Lung microvascular endothelial cell (primary cell): ENCODE measurements at regions not wholly inside any gene's neighbourhood (a gene's known extent, or its start where the extent isn't known, plus 50 kb on each side); places are given as distances from the start of the nearest gene placed in this dataset.
"Not testable (repeated sequence)": the region's sequence is repeated elsewhere in the genome, so short reads cannot be mapped to it uniquely, and the experiment has no call there.

Experiments
- DNase-seq, 2 donors: peaks; one replicate each; pipeline versions ENCODE4 v3.0.0 to v3.0.0-alpha.2; 2010; ENCODE audit warnings: low read depth in 2 of 2

DNA sequence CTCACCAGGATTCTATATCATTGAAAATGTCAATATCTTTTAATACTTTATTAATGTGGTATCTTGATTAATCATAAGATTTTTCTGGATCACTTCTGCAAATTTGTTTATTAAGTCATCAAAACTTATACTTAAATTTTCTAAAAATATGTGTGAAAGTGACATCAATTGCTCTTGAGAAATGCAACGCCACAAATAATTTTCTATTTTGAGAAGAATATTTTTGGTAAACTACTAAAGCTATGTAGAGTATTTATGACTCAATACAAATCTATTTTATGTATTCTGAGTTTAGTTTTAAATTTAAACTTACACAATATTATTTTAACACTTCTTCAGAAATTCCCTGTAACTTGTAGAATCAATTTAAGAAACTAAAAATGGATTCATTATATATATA lies 263.3 kb downstream of the RASSF9 start:
- no peak for DNase-seq

DNA sequence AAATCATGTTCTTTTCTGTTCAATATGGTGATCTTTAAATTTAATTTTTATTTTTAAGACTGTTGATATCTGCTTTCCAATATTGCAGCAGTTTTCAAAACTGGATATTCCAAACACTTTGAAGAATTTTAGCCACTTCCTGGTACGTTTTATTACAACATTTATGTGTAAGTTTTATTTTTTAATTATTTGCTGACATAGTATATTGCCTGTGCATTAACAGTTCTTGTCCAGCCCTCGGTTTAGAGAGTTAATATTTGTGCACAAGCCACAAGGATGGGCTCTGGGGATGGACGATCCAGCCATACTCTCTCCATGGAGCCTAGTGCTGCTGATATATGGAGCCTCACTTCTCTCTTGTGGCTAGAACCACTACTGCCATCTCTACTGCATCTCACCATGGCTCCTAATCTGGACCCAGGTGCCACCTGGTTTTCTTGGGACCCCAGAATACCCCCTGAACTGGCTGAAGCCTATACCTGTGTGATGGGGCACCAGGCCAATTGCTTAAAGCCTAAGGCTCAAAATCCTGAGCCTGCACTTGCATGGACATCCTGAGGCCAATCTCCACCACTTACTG lies 262.5 kb downstream of the RASSF9 start:
- DNase-seq = no peak

DNA sequence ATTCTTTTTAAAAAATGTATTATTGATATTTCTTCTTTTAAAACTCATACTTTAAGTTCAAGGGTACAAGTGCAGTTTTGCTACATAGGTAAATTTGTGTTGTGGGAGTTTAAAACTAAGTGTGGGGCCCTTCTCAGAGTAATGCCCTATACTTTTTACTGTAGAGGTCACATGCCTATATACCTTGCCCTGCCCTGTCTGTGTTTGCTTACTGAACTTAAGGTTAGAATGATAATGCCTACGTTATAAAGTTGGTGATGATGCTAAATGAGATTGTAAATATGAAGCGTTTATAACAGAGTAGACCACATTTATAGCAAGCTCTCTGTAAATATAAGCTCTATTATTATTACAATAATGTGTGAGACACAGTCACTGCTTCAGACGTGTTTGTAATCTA lies 261.9 kb downstream of the RASSF9 start:
- DNase-seq = no peak

DNA sequence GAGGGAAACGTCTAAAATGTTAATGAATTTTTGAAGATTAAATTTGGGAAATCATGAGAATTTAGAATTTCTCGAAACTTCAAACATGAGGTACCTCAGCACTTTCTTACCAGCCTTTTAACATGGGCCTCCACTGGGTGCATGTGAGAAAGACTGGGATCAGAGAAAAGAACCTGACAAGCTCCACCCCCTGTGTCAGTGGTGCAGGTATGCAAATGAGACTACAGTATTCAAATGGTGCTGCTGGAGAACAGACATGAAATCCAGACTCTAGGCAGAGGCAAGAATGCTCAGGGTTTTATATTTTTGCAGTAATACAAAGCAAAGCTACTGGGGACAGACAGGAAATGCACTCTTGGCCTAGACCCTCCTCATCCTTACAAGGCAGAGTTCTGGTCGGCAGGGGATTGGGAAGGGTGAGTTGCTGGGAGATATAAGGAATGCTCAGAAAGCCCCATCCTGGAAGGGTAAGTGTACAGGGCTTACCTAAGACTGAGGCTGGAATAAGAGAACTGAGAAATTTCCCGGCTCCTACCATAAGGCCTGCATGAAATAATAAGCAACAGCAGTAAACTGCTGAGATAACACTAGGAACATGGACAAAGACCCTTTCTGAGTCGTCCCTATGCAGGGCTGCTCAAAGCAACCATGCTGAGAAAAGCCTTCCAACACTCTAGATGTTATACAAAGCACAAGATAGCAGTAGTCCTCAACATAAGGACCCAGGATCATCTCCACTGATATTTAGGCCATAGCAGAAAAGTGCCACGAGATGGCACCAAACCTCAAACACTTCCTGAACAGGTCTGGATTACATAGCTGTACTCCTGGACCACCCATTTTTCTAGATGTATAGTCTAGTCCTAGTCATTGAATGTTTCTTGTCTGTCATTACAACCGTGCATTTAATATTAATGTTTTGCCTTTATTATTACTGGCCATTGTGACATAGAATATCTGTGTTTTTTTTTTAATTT lies 260.8 kb downstream of the RASSF9 start:
- DNase-seq = peak; percentile 78 to 87

DNA sequence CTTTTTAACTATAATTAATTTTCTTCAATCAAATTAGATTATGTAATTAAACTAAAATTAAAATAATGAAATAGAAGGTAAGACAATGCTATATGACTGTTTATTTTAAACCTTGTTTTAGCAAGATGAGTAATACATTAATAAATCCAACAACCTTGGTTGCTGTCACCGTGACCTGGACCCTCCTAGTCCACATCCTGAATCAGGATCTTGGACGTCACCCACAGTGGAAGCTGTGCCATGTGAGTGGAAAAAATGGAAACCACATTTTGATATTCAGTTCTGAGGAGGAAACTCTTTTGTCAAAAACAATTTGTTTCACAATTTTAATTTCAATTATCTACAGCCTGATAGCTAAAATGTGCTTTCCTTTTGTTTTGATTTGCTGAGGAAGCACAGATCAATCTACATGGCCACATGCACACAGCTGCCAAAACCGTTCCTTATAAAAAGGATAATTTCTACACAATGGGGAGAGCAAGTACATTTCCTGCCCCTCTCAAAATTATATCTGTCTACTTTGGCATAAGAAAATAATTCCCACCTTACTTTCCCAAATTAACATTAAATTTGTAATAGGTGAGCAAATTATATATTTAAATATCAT lies 255.5 kb downstream of the RASSF9 start:
- DNase-seq = peak; percentile 83 to 96

DNA sequence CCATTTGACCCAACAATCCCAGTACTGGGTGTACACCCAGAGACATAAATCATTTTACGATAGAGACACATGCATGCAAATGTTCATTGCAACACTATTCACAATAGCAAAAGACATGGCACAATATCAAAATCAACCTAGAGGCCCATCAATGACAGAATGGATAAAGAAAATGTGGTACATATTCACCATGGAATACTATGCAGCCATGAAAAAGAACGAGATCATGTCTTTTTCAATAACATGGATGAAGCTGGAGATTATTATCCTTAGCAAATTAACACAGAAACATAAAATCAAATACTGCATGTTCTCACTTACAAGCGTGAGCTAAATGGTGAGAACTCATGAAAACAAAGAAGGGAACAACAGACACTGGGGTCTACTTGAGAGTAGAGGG lies 249.1 kb downstream of the RASSF9 start:
- DNase-seq = no peak

DNA sequence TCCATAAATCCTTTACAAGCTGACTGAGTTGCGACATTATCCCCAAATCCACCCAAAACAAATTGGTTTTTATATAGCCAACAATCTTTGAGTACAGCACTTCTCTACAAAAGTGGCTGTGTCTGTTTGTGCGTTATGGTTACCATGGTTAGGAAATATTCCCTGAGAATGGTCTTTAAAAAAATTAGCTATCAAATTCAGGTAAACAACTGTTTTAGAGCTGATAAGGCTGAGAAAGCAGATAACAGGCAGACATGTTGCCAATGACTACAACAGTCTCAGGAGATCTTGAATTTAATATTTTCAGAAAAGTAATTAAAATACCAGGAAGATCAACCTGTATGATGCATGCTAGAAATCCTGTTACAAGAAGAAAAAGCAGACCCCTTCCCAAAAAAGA lies 248.0 kb downstream of the RASSF9 start:
- peak; percentile 3 to 92 for DNase-seq

DNA sequence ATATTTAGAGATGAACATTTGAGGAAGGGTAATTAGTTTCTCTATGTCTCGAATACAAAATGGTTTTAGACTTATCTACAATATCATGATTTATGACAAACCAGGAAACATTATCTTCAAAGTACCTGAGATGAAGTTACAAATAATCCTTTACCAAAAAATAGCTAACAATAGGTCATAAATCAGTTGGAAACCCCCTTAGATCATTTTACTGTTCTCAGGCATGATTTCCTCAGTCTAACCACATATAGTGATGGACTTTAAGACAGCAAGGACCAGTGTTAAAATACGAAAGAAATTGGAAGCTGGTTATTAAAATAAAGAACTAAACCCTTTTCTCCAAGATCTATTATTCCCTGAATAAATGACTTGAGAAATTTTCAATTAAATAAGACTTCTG lies 235.4 kb downstream of the RASSF9 start:
- no peak for DNase-seq

DNA sequence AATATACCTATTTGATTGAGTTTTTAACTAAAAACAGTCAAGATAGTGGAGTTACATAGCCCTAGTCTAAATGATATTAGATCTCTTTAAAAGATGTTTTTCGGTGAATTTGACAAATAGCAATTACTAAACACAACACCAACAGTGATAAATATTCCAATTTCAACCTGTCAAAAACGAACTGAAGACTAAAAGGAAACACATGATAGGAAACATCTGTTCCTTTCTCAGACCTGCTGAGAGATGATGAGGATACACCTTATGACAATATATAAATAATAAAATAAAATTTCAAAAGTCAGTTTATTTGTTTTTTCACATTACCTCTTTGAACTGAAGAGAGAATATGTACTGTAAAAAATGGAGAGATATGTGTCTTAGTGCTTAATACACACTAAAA lies 232.7 kb downstream of the RASSF9 start:
- peak; percentile 34 to 78 for DNase-seq

DNA sequence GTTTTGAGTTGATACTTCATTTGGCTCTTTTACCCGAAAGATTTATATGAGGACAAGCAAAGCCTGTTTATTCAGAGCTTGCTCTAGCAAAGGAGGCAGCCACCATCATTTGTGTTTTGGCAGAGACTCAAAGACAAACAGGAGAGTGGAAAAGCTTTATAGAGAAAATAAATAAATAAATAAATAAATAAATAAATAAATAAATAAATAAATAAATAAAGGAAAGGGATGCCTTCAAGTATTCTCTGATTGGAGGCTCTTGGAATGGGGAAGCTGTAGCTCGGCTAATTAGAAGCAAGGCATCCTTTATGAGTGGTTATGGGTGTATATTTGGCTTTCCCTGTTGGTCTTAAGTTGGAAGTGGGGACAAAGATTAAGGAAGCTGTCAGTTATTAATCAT lies 229.8 kb downstream of the RASSF9 start:
- DNase-seq = no peak

DNA sequence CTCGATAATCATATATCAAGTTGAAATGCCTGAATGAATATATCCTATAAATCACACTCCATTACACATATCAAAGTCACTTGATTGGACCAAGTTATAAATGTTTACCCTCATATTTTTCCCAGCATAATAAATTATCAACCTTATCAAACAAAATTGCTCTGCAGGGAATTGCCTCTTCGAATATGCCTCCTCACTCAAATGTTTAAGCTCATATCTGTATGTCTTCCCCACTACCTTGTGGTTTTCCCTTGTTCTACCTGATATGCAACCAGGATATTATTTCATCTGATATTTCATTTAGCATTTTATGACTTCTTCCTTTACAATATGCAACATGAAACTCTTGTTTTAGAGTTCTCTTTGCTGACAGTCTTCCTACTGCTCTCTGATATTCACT lies 226.4 kb downstream of the RASSF9 start:
- DNase-seq = no peak

DNA sequence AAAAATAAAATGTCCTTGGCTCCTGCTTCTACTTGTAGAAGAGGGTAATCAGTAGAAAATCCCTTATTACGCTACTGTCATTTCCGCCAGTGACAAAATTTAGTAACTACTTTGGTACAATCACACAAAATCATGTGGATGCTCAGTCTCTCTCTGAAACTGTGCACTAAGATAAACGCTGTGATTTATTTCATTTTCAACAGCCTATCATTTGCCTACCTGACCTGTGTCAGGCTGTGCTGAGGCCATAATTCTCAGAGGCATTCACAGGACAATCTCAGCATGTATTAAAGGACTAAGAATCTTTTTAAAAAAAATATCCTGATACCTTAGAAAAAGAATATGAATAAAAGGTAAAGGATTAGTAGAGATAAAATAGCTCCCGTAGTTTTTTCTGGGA lies 226.0 kb downstream of the RASSF9 start:
- no peak for DNase-seq

DNA sequence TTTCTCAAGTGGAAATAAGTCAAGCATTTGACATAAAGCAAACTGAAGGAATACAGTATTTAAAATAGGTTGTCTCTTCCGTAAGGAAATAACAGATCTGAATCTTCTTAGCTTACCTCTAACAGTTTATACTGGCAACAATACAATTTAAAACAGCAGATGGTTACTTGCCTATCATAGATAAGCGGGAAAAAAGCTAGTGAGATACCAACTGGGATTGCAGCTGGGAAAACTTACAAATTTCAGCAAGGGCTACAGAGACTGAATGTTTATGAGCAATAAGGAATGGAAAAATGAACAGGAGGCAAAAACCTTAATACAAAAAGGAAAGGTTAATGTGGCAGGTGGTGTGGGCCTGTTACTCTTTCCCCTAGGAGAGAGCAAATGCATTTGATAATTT lies 220.0 kb downstream of the RASSF9 start:
- DNase-seq = peak in 1 of 2 donors; percentile 45

DNA sequence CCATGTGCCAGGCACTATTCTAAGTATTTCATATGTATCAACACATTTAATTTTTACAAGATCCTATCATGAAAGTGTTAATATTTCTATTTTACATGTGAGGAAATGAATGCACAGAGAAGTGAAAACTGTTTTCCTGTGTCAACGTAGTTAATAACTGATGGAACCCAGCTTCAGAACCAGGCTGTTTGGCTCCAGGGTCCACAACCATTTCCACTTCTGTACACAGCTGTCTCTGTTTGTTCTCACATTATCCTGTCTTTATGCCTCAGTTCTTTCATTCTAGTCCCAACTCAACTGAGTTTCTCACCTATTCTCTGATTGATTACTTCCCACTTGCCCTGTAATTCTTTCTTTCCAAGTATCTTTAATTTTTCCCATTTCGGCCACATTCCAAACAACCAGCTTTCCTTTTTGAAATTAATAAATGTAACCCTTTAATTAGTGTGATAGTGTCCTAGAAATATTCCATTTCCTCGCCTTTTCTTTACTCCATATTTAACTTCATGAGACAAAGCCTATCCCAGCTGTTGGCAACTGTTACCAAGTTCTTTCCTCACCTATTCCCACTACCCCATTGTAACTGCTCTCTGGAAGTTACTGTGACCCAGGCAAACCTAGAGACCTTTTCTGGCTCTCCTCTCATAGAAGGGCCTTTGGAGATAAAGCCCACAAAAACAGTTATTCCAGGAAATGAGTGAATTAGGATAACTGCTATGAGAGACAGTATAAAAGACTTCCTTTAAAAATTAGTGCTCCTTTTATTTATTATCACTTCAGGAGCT lies 218.7 kb downstream of the RASSF9 start:
- DNase-seq = peak in 1 of 2 donors; percentile 61

DNA sequence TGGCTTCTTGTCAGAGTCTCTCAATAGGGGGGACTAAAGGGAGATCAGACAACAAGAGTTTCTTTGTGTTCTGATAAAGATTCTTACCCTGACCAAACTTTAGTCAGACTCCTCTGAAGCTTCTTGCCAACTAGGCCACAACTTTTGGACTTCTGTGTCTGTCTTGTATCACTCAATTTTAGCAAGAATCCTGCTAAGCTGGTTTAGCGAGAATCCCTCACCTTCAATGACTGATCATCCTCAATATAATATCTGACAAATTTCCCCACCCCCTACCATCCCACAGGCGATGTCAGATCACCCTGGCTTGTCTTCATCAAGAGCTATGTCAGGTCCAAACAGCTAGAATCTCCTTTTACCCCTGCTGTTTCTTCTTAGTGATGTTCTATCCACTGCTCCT lies 215.2 kb downstream of the RASSF9 start:
- no peak for DNase-seq

DNA sequence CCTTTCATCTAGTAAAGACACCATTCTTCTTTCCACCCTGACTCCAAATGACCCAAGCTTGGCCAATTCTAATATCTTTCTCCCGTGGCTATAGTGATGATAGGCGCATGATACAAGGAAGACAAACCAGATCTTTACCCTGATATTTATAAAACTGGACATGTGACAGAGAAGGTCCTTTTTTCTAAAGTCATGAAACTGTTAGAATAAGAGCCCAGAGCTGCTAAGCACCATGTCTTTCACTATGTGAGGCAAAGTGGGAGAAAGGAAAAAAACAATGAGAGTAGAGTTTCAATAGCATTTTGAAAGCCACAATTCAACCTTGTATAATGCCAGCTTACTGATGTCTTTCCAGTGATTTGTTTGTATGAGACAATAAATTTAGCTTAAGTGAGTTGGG lies 212.4 kb downstream of the RASSF9 start:
- DNase-seq = no peak

DNA sequence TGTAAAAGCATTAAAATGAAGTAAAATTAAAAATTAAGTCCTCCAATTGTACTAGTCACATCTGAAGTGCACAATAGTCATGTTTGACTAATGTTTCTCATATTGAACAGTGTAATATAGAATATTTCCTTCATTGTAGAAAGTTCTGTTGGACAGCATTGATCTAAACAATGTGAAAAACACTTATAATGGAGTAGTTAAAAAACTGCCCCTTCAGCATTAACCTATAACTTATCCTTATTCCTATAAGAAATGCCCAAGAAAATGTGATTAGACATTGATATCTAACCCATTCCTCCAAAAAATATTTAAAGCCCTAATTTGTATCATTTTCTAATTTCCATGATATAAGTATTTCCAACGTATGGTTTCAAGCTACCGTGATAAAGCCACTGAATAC lies 210.7 kb downstream of the RASSF9 start:
- DNase-seq = no peak

DNA sequence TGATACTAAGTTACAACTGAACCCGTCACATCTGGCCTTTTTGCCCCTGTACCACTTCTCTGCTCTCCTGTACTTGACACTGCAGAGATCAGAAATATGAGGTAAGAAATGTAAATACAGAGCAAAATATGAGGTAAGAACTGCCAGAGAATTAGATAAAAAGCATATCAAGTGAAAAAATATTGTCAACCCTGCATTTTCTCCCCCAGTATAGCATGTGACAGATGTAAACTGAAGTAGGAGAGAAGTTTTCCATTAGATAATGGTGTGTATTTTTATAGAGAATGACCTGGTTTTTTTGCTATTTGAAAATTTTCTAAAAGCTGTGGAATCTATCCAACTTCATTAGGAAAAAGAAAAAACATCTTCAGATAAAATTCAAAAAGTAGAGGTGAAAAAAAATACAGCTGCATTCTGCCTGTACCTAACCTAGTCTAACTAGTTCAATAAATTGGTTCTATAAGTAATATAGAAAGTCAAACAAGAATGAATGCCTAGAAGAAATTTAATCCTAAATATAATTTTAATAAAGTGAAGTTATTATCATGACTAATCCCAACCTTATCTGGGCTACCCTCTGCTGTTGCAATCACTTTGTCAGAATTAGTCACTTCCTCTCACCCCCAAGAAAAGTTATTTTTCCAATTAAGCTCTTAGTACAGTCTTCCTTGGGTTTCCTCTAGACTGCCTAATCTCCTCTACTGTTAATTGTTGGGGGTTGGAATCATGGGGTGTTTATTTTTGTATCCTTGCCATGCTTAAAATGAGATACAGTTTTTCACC lies 210.0 kb downstream of the RASSF9 start:
- peak; percentile 76 to 94 for DNase-seq

DNA sequence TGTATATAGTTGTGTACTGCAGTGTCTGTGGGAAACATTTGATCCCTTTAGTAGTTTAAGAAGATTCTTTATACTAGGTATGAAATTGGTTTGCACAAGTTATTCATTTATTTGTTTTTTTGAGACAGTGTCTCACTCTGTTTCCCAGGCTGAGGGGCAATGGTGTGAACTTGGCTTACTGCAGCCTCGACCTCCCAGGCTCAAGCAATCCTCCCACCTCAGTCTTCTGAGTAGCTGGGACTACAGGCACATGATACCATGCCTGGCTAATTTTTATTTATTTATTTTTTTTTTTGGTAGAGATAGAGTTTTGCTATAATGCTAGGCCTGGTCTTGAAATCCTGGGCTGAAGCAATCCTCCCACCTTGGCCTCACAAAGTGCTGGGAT lies 209.4 kb downstream of the RASSF9 start:
- DNase-seq = no peak

DNA sequence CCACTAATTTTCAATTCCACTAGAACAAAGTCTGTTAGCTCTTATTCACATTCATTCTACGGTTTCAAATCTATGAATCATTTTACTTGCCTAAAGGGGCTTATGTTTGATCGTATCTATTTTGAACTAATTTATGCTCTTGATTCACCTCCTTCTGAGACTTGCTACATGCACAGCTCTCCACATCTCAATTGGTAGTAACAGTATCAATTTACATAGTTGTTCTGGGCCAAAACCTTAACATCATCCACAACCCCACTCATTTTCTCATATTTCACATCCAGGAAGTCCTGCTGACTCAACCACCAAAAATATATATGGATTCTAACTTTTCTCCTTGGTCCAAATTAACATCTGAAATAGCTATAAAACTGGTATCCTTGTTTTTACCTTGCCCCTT lies 208.6 kb downstream of the RASSF9 start:
- peak in 1 of 2 donors; percentile 62 for DNase-seq

DNA sequence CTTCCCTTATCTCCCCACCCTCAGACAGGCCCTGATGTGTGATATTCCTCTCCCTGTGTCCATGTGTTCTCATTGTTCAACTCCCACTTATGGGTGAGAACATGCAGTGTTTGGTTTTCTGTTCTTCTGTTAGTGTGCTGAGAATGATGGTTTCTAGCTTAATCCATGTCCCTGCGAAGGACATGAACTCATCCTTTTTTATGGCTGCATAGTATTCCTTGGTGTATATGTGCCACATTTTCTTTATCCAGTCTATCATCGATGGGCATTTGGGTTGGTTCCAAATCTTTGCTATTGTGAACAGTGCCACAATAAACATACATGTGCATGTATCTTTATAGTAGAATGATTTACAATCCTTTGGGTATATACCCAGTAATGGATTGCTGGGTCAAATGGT lies 207.6 kb downstream of the RASSF9 start:
- not testable (repeated sequence) for DNase-seq
